NCI-H2171 (cell line): ENCODE measurements at regions not wholly inside any gene's neighbourhood (a gene's known extent, or its start where the extent isn't known, plus 50 kb on each side); places are given as distances from the start of the nearest gene placed in this dataset.
"Not testable (repeated sequence)": the region's sequence is repeated elsewhere in the genome, so short reads cannot be mapped to it uniquely, and the experiment has no call there.

Experiments
- DNase-seq: peaks from one replicate; lab custom pipeline; 2025; lab: John Stamatoyannopoulos, UW

DNA sequence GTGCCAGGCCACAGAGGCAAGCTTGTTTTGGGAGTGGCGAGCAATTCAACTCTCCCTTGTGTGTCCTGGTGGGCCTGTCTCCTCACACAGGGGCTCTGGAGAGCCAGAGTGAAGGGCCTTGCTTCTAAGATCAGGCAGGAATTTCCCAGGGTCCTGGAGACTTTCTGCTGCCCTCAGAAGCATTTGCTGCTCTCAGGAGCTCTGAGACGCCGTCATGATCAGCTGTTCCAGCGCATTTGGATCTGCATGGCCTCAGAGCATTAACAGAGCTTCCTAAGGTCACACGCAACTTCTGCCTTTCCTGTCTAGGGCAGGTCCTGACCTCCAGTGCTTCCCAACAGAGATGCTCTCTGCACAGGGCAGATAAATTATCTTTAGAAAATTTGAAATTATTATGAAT is 52.2 kb upstream of the C10orf90 start:
- no peak for DNase-seq

DNA sequence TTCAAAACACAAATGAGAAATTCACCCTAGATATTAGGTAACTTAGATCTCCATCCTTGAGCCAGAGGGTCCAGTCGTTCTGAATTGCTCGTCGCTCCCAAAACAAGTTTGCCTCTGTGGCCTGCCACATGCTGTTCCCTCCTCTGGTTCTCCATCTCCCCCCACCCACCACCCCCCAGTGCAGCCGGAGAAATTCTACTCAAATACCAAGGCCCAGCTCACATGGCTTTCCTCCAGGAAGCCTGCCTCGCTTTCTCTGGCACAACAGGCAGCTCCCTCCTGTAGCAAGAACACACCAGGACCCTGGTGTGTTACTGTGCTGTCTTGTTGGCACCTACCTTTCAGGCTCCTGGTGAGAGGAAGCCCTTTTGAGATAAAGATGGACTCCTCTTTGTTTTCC is 52.7 kb upstream of the C10orf90 start:
- no peak for DNase-seq

GRCh38 chr10:126729314-126729870 is 58.9 kb upstream of the C10orf90 start:
- no peak for DNase-seq

DNA sequence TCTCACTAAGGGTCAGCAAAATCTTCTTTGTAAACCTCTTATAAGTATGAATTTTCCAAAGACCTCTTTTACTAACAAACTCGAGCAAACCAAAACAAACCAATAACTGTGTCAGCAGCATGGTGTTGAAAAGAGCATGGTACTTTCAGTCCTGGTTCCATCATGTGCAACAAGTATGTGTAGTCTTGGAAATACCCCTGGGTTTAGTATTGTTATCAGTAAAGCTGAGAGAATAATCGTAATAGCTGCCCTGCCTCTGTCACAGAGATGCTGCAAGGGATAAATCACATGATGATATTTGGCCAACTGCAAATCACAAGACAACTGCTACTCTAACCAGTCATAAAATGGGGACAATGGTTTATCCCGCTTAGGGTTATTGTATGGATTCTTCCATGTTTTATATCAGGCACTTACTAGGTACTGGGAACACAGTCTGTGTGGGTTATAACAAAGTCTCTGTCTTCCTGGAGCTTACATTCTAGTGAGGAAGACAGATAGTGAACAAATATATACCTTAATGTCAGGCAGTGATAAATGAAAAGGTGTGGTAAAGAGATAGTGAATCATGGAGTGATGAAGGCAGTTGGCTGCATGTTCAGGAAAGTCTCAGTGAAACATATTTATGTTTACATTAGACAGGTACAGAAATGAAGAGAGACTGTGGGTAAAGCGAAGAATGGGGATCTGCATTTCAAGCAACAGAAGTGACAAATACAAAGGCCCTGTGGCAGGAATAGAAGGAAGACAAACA is 60.5 kb upstream of the C10orf90 start:
- DNase-seq, result no peak

DNA sequence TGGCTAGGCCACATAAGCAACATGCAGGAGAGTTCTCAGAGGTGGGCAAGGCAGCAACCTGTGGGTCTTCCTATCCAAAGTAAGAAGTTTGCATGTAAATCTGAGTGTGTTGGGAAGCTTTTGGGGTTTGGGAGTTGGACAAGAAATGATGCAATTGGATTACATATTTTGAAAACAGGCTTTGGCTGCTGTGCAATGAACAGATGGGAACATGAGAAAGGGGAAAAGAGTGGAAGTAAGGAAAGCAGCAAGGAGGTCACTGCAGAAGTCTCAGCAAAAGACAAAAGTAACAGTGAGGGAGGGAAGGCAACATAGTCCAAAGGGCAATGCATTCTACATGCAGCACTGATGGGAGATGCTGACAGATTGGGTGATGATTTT is 61.1 kb upstream of the C10orf90 start:
- no peak for DNase-seq

DNA sequence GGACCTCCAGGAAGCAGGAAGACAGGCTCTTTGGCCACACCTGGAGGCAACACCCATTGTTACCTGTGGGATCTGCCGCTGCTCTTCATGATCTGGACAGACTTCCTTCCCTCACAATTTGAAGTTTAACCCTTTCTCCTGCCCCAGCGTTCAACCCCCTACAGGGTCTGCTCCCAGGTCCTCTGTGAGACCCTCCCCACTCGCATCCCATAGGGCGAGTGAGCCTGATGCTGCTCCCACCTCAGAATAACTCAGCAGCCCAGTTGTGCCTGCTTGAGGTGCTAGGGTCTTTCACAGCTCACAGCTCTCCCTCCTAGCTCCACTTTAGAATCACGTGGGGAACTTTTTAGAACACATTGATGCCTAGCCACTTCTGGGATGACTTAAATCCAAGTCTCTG is 61.8 kb upstream of the C10orf90 start:
- DNase-seq, result no peak

DNA sequence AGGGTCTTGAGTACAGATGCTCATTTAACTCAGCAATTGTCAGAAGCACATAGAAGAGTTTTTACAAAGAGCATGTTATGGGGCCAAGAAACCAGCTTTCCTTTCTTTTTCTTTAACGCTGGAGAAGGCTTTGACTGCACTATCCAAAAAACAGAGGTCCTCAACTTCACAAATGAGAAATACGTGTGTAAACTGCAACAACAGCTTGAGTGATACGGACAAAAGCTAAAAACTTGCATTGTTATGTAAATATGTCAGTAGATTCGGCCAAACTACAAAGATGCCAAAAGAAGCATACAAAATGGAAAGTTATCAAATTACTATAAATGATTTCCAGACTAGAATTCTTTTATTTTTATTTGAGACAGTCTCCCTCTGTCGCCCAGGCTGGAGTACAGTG is 62.4 kb upstream of the C10orf90 start:
- DNase-seq, result no peak

- DNase-seq, result no peak
Observed at GRCh38 chr10:126734015-126734414, 63.5 kb upstream of the C10orf90 start.

GRCh38 chr10:126734967-126735366 is 64.5 kb upstream of the C10orf90 start:
- DNase-seq, result no peak

DNA sequence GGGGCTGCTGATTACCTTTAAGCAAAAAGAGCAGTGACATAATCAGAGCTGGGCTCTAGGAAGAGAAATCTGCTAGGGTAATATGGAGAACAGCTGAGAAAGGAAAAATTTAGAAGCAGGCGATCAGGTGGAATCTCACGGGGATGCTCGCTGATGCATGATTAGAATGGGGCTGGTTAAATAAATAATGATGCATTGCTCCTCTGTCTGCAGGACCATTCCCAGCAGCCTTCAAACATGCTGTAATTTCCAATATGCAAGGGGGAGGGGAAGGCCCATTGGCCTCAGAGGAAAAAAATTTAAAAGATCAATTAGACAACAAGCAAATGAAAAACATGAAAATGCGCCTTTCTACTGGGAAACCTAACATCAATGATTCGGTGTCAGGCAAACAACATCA is 65.6 kb upstream of the C10orf90 start:
- DNase-seq, result no peak

DNA sequence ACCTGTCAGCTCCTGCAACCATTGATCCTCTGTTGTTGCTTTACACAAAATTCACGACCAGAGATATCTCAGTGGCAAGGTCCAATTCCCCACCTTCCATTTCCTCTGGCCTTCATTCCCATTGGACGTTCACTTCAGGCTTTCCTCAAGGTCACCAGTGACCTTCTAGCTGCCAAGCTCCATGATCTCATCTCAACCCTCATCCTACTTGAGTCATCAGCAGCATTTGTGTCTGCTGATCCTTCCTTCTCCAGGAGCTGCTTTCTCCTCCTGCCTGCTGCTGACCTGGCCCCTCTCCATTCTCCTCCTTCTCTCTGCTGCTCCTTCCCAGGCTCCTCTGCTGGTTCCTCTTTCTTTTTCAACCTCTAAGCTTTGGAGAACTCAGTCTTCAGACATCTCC is 66.2 kb upstream of the C10orf90 start:
- no peak for DNase-seq

- DNase-seq, result no peak
Observed at GRCh38 chr10:126738001-126738400, 67.5 kb upstream of the C10orf90 start.

DNA sequence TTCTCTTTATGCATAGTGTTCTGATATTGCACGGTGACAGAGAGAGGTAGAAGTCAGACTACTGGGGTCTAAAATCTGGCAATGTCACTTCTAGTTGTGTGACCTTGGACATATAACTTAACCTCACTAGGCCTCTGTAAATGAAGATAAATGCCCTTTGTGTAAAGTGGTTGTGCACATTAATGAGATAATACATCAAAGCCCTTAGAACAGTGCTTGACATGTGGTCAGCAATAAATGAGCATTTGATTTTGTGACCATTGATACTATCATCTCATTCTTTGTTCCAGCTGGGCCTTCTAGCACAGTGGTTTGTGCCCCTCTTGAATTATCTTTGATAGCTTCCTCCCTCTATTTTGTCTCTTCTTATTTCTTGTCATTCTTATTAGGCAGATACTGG is 74.1 kb upstream of the C10orf90 start:
- DNase-seq, result no peak

DNA sequence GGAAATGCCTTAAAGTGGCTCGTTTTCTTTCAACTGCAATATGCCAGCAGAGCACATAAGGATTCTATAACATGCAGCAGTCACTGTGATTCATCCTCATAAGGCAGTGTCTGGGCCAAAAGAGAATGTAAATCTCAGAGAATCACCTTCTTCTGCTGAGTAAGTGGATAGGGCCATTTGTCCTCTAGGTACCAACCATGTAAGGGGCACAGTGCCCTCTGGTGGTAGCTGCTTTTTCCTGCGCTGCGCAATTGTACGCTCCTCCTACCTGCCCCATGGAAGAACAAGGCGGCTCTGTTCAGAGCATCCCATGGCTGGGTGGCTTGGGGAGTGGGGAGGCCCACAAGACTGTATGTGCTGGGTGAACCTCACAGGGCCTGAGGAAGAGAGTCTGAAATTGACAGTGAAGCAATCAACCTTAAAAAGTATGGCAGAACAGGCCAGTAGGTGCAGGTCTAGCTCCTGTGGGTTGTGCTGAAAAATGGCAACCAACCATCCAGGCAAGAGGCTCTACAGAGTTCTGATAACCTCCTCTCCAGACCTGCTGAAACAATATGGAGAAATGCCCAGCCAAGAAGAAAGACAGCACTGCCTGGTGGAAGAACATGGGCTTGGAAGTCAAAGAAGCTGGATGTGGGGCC is 78.6 kb upstream of the C10orf90 start:
- DNase-seq, result peak; percentile 10

GRCh38 chr10:126754966-126755365 is 84.5 kb upstream of the C10orf90 start:
- no peak for DNase-seq

- DNase-seq, result no peak
Observed at GRCh38 chr10:126758867-126759266, 88.4 kb upstream of the C10orf90 start.

DNA sequence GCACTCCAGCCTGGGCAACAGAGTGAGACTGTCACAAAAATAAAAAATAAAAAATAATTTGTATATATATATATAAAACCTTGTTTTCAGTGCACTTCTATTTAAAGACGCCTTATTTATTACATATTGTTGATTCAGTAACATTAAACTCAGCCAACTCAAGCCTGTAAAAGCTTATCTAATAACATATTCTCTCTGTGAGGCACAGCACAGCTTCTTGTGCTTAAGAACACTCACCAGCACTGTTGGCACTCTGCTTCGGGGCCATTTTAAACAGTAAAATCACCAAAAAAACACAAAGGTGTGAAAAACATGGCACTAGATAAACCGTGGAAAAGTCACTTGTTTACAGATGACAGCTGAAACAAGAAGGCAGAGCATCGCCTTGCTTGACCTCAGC is 89.0 kb upstream of the C10orf90 start:
- no peak for DNase-seq

DNA sequence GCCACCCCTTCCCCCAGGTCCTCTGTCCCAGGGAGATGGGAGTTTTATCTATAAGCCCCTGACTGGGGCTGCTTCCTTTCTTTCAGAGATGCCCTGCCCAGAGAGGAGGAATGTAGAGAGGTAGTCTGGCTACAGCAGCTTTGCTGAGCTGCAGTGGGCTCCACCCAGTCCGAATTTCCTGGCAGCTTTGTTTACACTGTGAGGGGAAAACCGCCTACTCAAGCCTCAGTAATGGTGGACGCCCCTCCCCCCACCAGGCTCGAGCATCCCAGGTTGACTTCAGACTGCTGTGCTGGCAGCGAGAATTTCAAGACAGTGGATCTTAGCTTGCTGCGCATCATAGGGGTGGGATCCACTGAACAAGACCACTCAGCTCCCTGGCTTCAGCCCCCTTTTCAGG is 96.2 kb upstream of the C10orf90 start:
- not testable (repeated sequence) for DNase-seq

DNA sequence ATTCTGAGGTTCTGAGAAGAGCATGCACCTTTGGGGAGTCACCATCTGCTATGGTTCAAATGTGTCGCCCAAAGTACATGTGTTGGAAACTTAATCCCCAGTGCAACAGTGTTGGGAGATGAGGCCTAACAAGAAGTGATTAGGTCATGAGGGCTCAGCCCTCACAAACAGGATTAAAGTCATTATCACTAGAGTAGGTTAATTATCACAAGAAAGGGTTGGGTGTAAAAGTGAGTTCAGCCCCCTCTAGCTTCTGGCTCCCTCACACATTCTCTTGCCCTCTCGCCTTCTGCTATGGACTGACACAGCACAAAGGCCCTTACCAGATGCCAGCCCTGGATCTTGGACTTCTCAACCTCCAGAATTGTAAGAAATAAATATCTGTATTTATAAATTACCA is 100.3 kb upstream of the C10orf90 start:
- no peak for DNase-seq

- no peak for DNase-seq
Observed at GRCh38 chr10:126776168-126776567, 105.7 kb upstream of the C10orf90 start.

DNA sequence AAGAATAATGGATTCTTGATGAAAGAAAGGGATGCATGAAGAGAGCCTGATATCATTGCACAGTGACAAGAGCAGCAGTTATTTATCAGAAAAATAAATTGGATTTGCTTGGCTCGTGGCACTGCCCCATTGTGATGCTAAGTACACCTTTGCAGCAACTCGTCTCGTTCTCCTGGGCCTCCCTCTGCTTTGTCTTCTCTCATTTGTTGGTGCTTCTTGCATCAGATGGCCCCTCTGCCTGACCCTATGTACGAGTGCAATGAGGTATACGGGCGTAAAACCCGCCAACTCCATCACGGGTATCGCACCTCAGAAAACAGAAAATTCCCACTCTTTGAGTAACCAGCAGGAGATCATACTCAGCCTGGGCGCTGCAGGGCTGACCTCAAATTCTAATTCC is 107.2 kb upstream of the C10orf90 start:
- no peak for DNase-seq

DNA sequence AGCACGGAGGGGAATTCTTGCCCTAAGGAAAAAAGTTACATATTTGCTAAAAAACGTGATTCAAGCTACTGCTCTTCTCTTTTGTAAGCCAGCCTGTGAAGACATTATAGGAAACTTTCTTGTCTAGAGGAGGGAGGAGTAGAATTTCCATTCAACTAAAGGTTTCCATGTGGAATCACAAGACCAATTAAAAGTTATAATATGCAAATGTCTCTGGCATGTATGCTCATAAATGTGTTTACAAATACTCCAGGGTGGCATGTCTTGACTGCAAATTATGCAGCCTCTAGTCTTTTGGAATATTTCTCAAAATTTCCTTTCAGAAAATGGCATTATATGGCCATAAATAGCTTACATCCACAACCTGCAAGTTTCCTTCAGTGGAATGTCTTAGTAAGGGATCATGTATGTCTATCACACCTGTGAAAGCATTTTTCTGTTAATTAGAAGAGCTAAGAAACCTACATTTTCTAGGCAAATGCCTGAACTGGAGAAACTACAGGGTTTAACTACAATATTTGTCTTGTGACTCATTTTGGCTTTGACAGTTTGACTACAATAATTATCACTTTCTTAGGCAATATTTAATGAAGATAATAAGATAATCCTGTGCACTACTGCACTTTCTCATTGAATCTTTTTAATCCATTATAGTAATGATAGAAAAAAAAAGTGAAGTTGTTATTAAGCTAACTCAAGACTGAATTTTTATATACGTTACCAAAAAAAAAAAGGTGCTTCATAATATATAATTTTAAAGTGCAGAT is 111.1 kb upstream of the C10orf90 start:
- DNase-seq, result no peak
